ENCODE measurements at regions not wholly inside any gene's neighbourhood (a gene's known extent, or its start where the extent isn't known, plus 50 kb on each side); places are given as distances from the start of the nearest gene placed in this dataset.

GRCh38 chr2:43087413-43087812, 139.0 kb downstream of the ZFP36L2 start:
- H3K27me3 ChIP-seq (ENCODE audit: low read length) = no peaks in the 10 kb centered on the region; the same call in 1 of the 2 replicates
- H3K9ac ChIP-seq (ENCODE audit: low read length) = no peak overlapping the region

GRCh38 chr2:43086451-43087221, 139.8 kb downstream of the ZFP36L2 start:
- no peak overlapping the region for H3K4me2 ChIP-seq (ENCODE audit: low read depth, low read length, poor library complexity, severe bottlenecking)
- H3K27me3 ChIP-seq (ENCODE audit: low read length) = no peaks in the 10 kb centered on the region; the same call in 1 of the 2 replicates
- no peaks in the 10 kb centered on the region for H3K9me2 ChIP-seq (replicated peaks; ENCODE audit: insufficient read depth, low read length)
- no peak overlapping the region for H3K4me3 ChIP-seq (ENCODE audit: low read length)
- no peak overlapping the region for H3K9ac ChIP-seq (ENCODE audit: low read length)
- H3K79me2 ChIP-seq (ENCODE audit: low read length) = no peaks in the 10 kb centered on the region
- H2AFZ ChIP-seq (ENCODE audit: low read length) = no peak overlapping the region
- no peaks in the 10 kb centered on the region for H3K36me3 ChIP-seq (ENCODE audit: insufficient read depth, low read length)
- peaks cover 4% of the 10 kb centered on the region for H3K4me1 ChIP-seq (ENCODE audit: low read length)
- H3K9me3 ChIP-seq (ENCODE audit: low read length) = no peaks in the 10 kb centered on the region
- no peak for DNase-seq
- no peak overlapping the region for H3K27ac ChIP-seq (ENCODE audit: low read length)
- no peaks in the 10 kb centered on the region for H4K20me1 ChIP-seq (ENCODE audit: insufficient read depth, low read depth, low read length)

More at GRCh38 chr2:43087413-43087812, 139.0 kb downstream of the ZFP36L2 start:
- no peak overlapping the region for H2AFZ ChIP-seq (ENCODE audit: low read length)
- H4K20me1 ChIP-seq (ENCODE audit: insufficient read depth, low read depth, low read length) = no peaks in the 10 kb centered on the region
- H3K79me2 ChIP-seq (ENCODE audit: low read length) = no peaks in the 10 kb centered on the region
- no peak for DNase-seq
- no peaks in the 10 kb centered on the region for H3K9me3 ChIP-seq (ENCODE audit: low read length)
- H3K9me2 ChIP-seq (replicated peaks; ENCODE audit: insufficient read depth, low read length) = no peaks in the 10 kb centered on the region
- H3K4me2 ChIP-seq (ENCODE audit: low read depth, low read length, poor library complexity, severe bottlenecking) = no peak overlapping the region
- H3K27ac ChIP-seq (ENCODE audit: low read length) = no peak overlapping the region
- no peaks in the 10 kb centered on the region for H3K36me3 ChIP-seq (ENCODE audit: insufficient read depth, low read length)
- peaks cover 4% of the 10 kb centered on the region for H3K4me1 ChIP-seq (ENCODE audit: low read length)
- H3K4me3 ChIP-seq (ENCODE audit: low read length) = no peak overlapping the region

- Histone ChIP-seq H3K79me2 (ENCODE audit: low read length) (no peaks in the 10 kb centered on the region), H3K4me3 (ENCODE audit: low read length) (no peak overlapping the region), H3K36me3 (ENCODE audit: insufficient read depth, low read length) (no peaks in the 10 kb centered on the region), H3K4me2 (ENCODE audit: low read depth, low read length, poor library complexity, severe bottlenecking) (no peak overlapping the region), H4K20me1 (ENCODE audit: insufficient read depth, low read depth, low read length) (no peaks in the 10 kb centered on the region), H3K27me3 (ENCODE audit: low read length) (no peaks in the 10 kb centered on the region; the same call in 1 of the 2 replicates), H3K4me1 (ENCODE audit: low read length) (no peaks in the 10 kb centered on the region), H3K27ac (ENCODE audit: low read length) (no peak overlapping the region), H3K9me3 (ENCODE audit: low read length) (no peaks in the 10 kb centered on the region), H3K9ac (ENCODE audit: low read length) (no peak overlapping the region), H2AFZ (ENCODE audit: low read length) (no peak overlapping the region), H3K9me2 (replicated peaks; ENCODE audit: insufficient read depth, low read length) (no peaks in the 10 kb centered on the region)
- DNase-seq = no peak
Measured at GRCh38 chr2:43085929-43086328, 140.5 kb downstream of the ZFP36L2 start.

GRCh38 chr2:43085505-43085904, 140.9 kb downstream of the ZFP36L2 start:
- Histone ChIP-seq H3K4me3 (ENCODE audit: low read length) (no peak overlapping the region), H3K4me1 (ENCODE audit: low read length) (no peaks in the 10 kb centered on the region), H3K9me3 (ENCODE audit: low read length) (no peaks in the 10 kb centered on the region), H3K9ac (ENCODE audit: low read length) (no peak overlapping the region), H3K27me3 (ENCODE audit: low read length) (no peaks in the 10 kb centered on the region; the same call in 1 of the 2 replicates), H3K9me2 (replicated peaks; ENCODE audit: insufficient read depth, low read length) (no peaks in the 10 kb centered on the region), H3K27ac (ENCODE audit: low read length) (no peak overlapping the region), H4K20me1 (ENCODE audit: insufficient read depth, low read depth, low read length) (no peaks in the 10 kb centered on the region), H3K4me2 (ENCODE audit: low read depth, low read length, poor library complexity, severe bottlenecking) (no peak overlapping the region), H3K79me2 (ENCODE audit: low read length) (no peaks in the 10 kb centered on the region), H2AFZ (ENCODE audit: low read length) (no peak overlapping the region), H3K36me3 (ENCODE audit: insufficient read depth, low read length) (no peaks in the 10 kb centered on the region)
- no peak for DNase-seq

- Histone ChIP-seq H2AFZ (ENCODE audit: low read length) (no peak overlapping the region), H3K4me2 (ENCODE audit: low read depth, low read length, poor library complexity, severe bottlenecking) (no peak overlapping the region)
Measured at GRCh38 chr2:43084699-43085091, 141.7 kb downstream of the ZFP36L2 start.

GRCh38 chr2:43083710-43084698, 142.4 kb downstream of the ZFP36L2 start:
- no peaks in the 10 kb centered on the region for H3K9me2 ChIP-seq (replicated peaks; ENCODE audit: insufficient read depth, low read length)
- H3K4me2 ChIP-seq (ENCODE audit: low read depth, low read length, poor library complexity, severe bottlenecking) = no peak overlapping the region
- H4K20me1 ChIP-seq (ENCODE audit: insufficient read depth, low read depth, low read length) = no peaks in the 10 kb centered on the region
- H3K36me3 ChIP-seq (ENCODE audit: insufficient read depth, low read length) = no peaks in the 10 kb centered on the region
- H3K9ac ChIP-seq (ENCODE audit: low read length) = no peak overlapping the region
- no peaks in the 10 kb centered on the region for H3K79me2 ChIP-seq (ENCODE audit: low read length)
- no peak overlapping the region for H2AFZ ChIP-seq (ENCODE audit: low read length)
- no peaks in the 10 kb centered on the region for H3K9me3 ChIP-seq (ENCODE audit: low read length)
- H3K27ac ChIP-seq (ENCODE audit: low read length) = no peak overlapping the region
- no peaks in the 10 kb centered on the region for H3K27me3 ChIP-seq (ENCODE audit: low read length)
- H3K4me3 ChIP-seq (ENCODE audit: low read length) = no peak overlapping the region
- DNase-seq = no peak
- no peaks in the 10 kb centered on the region for H3K4me1 ChIP-seq (ENCODE audit: low read length)

More at GRCh38 chr2:43084699-43085091, 141.7 kb downstream of the ZFP36L2 start:
- Histone ChIP-seq H3K4me3 (ENCODE audit: low read length) (no peak overlapping the region), H3K36me3 (ENCODE audit: insufficient read depth, low read length) (no peaks in the 10 kb centered on the region), H3K9me2 (replicated peaks; ENCODE audit: insufficient read depth, low read length) (no peaks in the 10 kb centered on the region), H3K9me3 (ENCODE audit: low read length) (no peaks in the 10 kb centered on the region), H3K27me3 (ENCODE audit: low read length) (no peaks in the 10 kb centered on the region), H3K9ac (ENCODE audit: low read length) (no peak overlapping the region), H3K27ac (ENCODE audit: low read length) (no peak overlapping the region), H3K4me1 (ENCODE audit: low read length) (no peaks in the 10 kb centered on the region), H4K20me1 (ENCODE audit: insufficient read depth, low read depth, low read length) (no peaks in the 10 kb centered on the region), H3K79me2 (ENCODE audit: low read length) (no peaks in the 10 kb centered on the region)
- no peak for DNase-seq

GRCh38 chr2:43082903-43083677, 143.3 kb downstream of the ZFP36L2 start:
- H3K27me3 ChIP-seq (ENCODE audit: low read length) = no peaks in the 10 kb centered on the region
- H3K4me2 ChIP-seq (ENCODE audit: low read depth, low read length, poor library complexity, severe bottlenecking) = no peak overlapping the region
- H3K9ac ChIP-seq (ENCODE audit: low read length) = no peak overlapping the region

More at GRCh38 chr2:43082903-43083677, 143.3 kb downstream of the ZFP36L2 start:
- Histone ChIP-seq H3K27ac (ENCODE audit: low read length) (no peak overlapping the region), H3K36me3 (ENCODE audit: insufficient read depth, low read length) (no peaks in the 10 kb centered on the region), H3K4me1 (ENCODE audit: low read length) (no peaks in the 10 kb centered on the region), H3K79me2 (ENCODE audit: low read length) (no peaks in the 10 kb centered on the region), H4K20me1 (ENCODE audit: insufficient read depth, low read depth, low read length) (no peaks in the 10 kb centered on the region), H2AFZ (ENCODE audit: low read length) (no peak overlapping the region), H3K9me3 (ENCODE audit: low read length) (no peaks in the 10 kb centered on the region), H3K9me2 (replicated peaks; ENCODE audit: insufficient read depth, low read length) (no peaks in the 10 kb centered on the region), H3K4me3 (ENCODE audit: low read length) (no peak overlapping the region)
- no peak for DNase-seq
